Activated T-cell treated with anti-CD3 and anti-CD28 coated beads, Interleukin-2, amount 50 U/mL, for 24 hours (primary cell): ENCODE measurements at regions not wholly inside any gene's neighbourhood (a gene's known extent, or its start where the extent isn't known, plus 50 kb on each side); places are given as distances from the start of the nearest gene placed in this dataset.
"Not testable (repeated sequence)": the region's sequence is repeated elsewhere in the genome, so short reads cannot be mapped to it uniquely, and the experiment has no call there.

Experiments used
- DNase-seq: peaks from one replicate; pipeline ENCODE4 v3.0.0-alpha.2; 2020
- H3K27ac Mint-ChIP-seq: 2 replicates; pipeline ENCODE4 v1.8.0; 2020; ENCODE audit warnings: mild to moderate bottlenecking, mixed read lengths
- H3K27me3 Mint-ChIP-seq: 2 replicates; pipeline ENCODE4 v1.8.0; 2020; ENCODE audit warnings: mixed read lengths
- H3K36me3 Mint-ChIP-seq: 2 replicates; pipeline ENCODE4 v1.8.0; 2020; ENCODE audit warnings: low read depth, mixed read lengths
- H3K4me1 Mint-ChIP-seq: 2 replicates; pipeline ENCODE4 v1.8.0; 2020; ENCODE audit warnings: low read depth, mixed read lengths
- H3K4me3 Mint-ChIP-seq: 2 replicates; pipeline ENCODE4 v1.8.0; 2020; ENCODE audit warnings: mild to moderate bottlenecking, moderate library complexity, mixed read lengths
- H3K9me3 Mint-ChIP-seq: 2 replicates; pipeline ENCODE4 v1.8.0; 2020; ENCODE audit warnings: mixed read lengths

DNA sequence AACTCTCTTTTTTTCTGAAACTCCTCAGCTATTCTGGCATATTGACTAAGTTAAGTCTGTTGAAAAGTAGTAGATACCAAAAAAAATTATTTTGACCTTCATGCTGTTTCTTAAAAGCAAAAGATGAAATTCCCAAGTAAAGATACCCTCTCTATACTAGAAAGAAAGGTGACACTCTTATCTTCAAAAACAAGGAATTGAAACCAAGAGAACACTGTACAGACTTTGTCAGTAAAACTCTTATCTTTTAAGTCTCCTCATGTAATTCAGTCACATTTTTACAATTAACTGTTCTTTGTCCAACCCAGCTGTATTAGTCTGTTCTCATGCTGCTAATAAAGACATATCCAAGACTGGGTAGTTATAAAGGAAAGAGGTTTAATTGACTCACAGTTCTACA, 496.2 kb downstream of the LTN1 start:
- H3K27me3 Mint-ChIP-seq: peaks cover 3% of the 10 kb centered on the region
- no peak overlapping the region for H3K4me3 Mint-ChIP-seq
- no peak overlapping the region for H3K27ac Mint-ChIP-seq
- no peak for DNase-seq
- no peaks in the 10 kb centered on the region for H3K4me1 Mint-ChIP-seq
- no peaks in the 10 kb centered on the region for H3K36me3 Mint-ChIP-seq
- peaks cover 6% of the 10 kb centered on the region for H3K9me3 Mint-ChIP-seq

DNA sequence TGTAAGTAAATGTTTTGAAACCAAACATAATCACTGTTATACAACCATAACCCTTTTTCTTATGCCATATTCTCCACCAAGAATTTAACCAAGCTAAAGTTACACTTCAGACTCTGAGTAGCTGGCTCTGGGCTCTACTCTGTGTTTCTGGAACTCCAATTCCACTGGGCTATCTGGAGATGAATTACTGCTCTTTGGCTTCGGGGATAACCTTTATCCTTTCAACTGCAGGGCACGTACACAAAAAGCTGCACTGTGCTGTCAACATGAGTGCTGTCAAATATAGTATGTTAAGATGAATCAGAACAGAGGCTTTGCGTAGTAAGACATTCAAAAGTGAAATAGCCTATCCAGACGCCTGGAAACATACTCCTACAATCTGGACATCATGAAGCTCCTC, 500.6 kb downstream of the LTN1 start:
- H3K36me3 Mint-ChIP-seq: no peaks in the 10 kb centered on the region
- no peaks in the 10 kb centered on the region for H3K27me3 Mint-ChIP-seq
- no peaks in the 10 kb centered on the region for H3K4me1 Mint-ChIP-seq
- DNase-seq: no peak
- no peak overlapping the region for H3K4me3 Mint-ChIP-seq
- no peak overlapping the region for H3K27ac Mint-ChIP-seq
- no peaks in the 10 kb centered on the region for H3K9me3 Mint-ChIP-seq

DNA sequence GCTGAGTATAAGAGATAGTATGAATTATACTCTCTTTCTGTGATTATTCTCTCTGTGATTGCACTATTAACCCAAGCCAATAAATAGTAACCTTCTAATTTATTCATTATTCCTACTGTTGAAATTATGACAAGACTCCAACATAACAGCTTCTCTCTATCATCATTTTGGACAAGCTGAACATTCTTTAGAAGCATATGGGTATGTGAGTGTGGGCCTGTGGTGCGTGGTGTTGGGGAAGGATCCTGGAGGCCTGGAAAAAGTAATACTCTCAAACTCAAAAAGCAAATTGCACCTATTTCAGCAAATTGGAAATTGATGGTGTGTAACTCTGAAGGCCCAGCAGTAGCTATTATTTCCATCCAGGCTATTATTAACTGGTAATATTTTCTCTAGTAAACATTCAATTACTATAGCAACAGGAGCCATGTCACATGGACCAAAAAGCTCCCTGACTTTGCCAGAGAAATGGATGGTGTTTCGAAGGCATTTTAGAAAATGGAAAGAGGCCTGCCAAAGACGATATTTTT, 502.8 kb downstream of the LTN1 start:
- Mint-ChIP-seq H3K27ac (no peak overlapping the region), H3K36me3 (no peaks in the 10 kb centered on the region), H3K9me3 (no peaks in the 10 kb centered on the region), H3K4me1 (no peaks in the 10 kb centered on the region), H3K4me3 (no peak overlapping the region), H3K27me3 (no peaks in the 10 kb centered on the region)
- no peak for DNase-seq

DNA sequence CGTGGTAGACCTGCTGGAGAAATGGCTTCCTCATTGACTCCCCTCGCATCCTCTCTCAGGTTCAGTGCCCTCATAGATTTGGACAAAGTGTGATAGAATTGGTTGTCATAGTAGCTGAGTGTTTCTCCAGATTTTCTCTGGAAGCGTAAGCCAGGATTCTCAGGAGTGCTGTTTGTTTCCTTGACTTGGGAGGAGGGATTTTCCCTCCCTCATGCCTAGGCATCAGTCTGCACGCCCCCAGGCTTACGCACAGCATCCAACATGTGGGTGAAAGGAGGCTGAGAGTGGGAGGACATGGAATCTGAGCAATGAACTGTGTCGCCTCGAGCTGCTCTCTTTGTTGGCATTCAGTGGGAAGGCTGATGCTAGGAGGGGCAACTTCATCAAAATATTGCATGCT, 503.5 kb downstream of the LTN1 start:
- no peaks in the 10 kb centered on the region for H3K9me3 Mint-ChIP-seq
- H3K27ac Mint-ChIP-seq: no peak overlapping the region
- no peaks in the 10 kb centered on the region for H3K27me3 Mint-ChIP-seq
- no peak overlapping the region for H3K4me3 Mint-ChIP-seq
- no peaks in the 10 kb centered on the region for H3K36me3 Mint-ChIP-seq
- DNase-seq: no peak
- no peaks in the 10 kb centered on the region for H3K4me1 Mint-ChIP-seq

DNA sequence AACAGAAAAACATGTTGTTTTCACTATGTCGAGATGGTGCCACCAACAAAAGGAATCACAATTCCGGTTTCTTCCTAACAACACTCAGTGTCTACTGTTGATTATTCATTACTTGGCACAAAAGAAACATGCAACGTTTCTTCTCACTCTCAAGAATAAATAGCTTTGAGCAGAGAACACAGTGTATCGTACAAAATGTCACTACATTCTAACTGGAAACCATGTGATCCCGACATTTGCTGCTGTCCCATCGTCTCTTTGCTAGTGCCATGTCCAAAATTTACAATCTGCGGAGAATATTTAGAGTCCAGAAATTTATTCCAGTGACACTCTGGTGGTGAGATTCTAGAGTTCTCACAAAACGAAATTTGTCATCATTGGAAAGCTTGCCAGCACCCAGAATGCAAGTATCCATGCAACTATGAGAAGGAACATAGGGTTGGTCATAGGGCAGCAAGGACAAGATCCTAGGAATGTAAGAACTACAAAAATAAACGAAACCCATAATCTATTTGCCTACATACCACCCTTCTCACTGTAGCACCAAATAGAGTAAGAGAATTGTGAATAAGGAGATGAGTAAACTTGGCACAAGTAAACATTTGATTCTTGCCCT, 505.1 kb downstream of the LTN1 start:
- H3K9me3 Mint-ChIP-seq: no peaks in the 10 kb centered on the region
- no peak overlapping the region for H3K27ac Mint-ChIP-seq
- no peaks in the 10 kb centered on the region for H3K36me3 Mint-ChIP-seq
- no peaks in the 10 kb centered on the region for H3K27me3 Mint-ChIP-seq
- no peak overlapping the region for H3K4me3 Mint-ChIP-seq
- no peak for DNase-seq
- H3K4me1 Mint-ChIP-seq: no peaks in the 10 kb centered on the region

DNA sequence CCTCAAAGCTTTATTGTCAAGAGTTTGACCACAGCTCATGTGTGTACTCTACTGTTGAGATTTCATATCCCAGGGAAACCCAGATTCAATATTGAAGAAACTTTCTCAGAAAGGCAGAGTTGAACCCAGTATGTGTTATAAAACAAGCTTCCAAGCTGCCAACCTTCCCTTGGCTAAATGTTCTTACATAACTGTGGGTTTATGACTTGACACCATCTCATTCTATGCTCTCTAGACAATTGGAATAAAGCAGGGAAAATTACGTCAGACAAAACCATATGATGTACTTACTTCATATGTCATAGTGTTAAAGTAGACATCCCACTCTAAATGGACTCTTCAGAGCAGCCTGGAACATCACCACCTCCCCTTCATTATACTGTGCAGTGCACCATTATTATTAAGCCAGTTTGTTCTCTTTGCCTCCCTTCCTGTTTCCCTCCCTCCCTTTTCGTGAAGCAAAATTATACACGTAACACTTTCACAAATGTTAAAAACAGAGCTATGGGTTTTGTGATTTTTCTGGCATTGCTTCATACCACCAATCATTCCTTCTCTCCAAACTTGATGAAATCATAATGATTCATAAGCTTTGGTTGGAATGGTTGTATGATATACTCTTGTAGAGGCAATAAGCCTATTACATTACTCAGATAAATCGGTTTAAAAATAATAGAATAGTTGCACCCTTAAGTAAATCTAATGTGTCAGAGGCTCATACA, 507.2 kb downstream of the LTN1 start:
- H3K4me3 Mint-ChIP-seq: no peak overlapping the region
- H3K4me1 Mint-ChIP-seq: no peaks in the 10 kb centered on the region
- H3K36me3 Mint-ChIP-seq: no peaks in the 10 kb centered on the region
- no peaks in the 10 kb centered on the region for H3K9me3 Mint-ChIP-seq
- no peak overlapping the region for H3K27ac Mint-ChIP-seq
- no peak for DNase-seq
- H3K27me3 Mint-ChIP-seq: no peaks in the 10 kb centered on the region

DNA sequence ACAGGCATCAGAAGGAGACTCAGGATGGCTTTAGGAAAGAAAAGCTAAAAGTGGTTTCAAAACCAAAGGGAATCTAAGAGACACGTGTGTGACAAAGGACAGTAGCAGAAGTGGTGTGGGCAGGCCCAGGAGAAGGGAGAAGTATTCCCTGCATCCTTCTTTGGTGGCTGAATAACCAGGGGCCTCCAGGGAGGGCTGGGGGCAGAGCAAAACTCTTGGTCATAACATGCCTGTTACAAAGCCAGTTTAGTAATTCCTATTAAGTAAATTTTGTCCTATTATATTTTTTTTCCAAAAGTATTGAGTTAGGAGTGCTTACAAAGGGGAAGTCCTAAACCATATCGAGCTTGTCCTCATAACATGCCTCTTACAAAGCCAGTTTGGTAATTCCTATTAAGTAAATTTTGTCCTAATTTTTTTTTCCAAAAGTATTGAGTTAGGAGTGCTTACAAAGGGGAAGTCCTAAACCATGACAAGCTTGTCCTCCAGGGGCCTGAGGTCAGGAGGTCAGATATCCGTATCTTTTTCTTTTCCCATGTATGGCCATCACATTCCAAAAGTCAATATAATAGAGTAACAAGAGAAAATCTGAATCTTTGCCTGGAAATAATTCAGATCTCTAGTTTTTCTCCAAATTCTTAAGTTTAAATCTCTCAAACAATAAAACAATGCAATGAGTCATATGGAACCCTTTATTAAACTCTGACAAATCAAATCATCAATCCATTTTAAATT, 509.2 kb downstream of the LTN1 start:
- Mint-ChIP-seq H3K36me3 (no peaks in the 10 kb centered on the region), H3K27me3 (no peaks in the 10 kb centered on the region), H3K4me1 (no peaks in the 10 kb centered on the region), H3K4me3 (no peak overlapping the region), H3K9me3 (no peaks in the 10 kb centered on the region), H3K27ac (no peak overlapping the region)
- DNase-seq: no peak

DNA sequence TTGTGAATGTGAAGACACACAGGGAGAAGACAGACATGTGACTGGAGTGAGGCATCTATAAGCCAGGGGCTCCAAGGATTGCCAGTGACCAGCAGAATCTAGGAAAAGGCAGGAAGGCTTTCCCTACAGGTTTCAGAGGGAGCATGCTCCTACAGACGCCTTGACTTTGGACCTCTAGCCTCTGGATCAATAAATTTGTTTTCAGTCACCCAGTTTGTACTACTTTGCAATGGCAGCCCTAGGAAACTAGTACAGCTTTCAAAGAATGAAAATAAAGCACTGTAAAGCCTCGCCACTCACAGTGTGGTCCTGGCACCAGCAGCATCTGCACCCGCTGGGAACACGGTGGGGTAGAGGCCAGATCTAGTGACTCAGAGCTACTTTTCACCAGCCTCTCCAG, 510.0 kb downstream of the LTN1 start:
- Mint-ChIP-seq H3K36me3 (no peaks in the 10 kb centered on the region), H3K9me3 (no peaks in the 10 kb centered on the region), H3K27me3 (no peaks in the 10 kb centered on the region), H3K4me3 (no peak overlapping the region), H3K27ac (no peak overlapping the region), H3K4me1 (no peaks in the 10 kb centered on the region)
- no peak for DNase-seq

DNA sequence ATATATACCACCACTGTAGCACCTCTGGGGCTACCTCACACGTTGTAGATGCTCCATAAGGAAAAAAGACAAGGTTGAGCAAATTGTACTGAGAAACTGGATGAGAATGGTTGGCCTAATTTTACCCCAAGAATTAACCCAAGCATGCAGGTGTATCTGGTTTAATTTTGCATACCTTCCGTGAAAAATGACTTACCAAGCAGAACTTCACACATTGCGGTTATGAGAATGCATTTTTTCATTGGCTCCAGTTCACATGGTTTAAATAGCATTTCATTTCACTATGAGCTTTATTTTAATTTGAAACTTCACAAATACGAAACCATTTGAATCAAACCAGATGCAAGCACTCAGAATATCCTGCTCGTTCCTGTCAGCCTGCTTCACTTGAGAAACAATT, 512.2 kb downstream of the LTN1 start:
- H3K9me3 Mint-ChIP-seq: no peaks in the 10 kb centered on the region
- H3K36me3 Mint-ChIP-seq: no peaks in the 10 kb centered on the region
- no peak overlapping the region for H3K27ac Mint-ChIP-seq
- H3K4me3 Mint-ChIP-seq: no peak overlapping the region
- H3K4me1 Mint-ChIP-seq: no peaks in the 10 kb centered on the region
- peaks cover 3% of the 10 kb centered on the region for H3K27me3 Mint-ChIP-seq
- no peak for DNase-seq

DNA sequence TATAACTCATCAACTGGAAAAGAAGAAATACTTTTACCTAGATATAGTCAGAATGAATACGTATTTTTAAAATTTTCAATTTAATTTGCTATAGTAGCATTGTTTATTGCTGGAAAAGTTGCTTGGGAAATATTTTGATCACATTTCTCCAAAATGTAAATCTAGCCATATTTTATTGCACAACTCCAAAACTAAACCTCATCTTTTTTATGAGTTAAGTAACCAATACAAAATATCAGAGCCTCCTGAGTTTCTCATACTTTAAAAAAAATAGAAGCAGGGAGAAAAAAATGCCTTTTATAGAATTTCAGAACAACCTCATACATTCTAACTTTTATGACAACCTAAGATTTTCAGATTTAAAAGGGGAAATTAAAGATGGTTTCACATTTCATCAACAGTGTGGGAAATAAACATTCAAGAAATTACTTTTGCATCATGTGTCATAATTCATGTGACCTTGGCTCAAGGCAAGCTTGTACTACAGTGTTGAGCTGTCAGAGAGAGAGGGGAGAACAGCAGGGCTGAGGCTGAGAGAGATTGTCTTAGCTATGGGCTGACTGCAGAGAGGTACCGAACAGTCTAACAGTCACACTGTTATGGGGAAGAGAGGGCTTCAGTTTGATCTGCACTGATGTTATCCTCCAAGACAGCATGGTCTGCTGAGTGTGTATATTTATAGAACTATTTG, 519.0 kb downstream of the LTN1 start:
- H3K27ac Mint-ChIP-seq: no peak overlapping the region
- H3K27me3 Mint-ChIP-seq: peaks cover 19% of the 10 kb centered on the region
- H3K4me1 Mint-ChIP-seq: peaks cover 2% of the 10 kb centered on the region
- no peak overlapping the region for H3K4me3 Mint-ChIP-seq
- no peak for DNase-seq
- no peaks in the 10 kb centered on the region for H3K9me3 Mint-ChIP-seq
- H3K36me3 Mint-ChIP-seq: no peaks in the 10 kb centered on the region

DNA sequence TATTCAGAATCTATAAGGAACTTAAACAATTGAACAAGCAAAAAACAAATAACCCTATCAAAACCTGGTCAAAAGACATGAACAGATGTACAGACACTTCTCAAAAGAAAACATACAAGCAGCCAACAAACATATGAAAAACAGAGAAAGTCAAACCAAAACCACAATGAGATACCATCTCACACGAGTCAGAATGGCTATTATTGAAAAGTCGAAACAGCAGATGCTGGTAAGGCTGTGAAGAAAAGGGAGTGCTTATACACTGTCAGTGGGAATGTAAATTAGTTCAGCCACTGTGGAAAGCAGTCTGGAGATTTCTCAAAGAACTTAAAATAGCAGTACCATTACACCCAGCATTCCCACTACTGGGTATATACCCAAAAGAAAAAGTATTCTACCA, 520.1 kb downstream of the LTN1 start:
- H3K27ac Mint-ChIP-seq, H3K4me1 Mint-ChIP-seq, H3K9me3 Mint-ChIP-seq, H3K36me3 Mint-ChIP-seq, H3K4me3 Mint-ChIP-seq, DNase-seq: not testable (repeated sequence)
- H3K27me3 Mint-ChIP-seq: peaks cover 18% of the 10 kb centered on the region

DNA sequence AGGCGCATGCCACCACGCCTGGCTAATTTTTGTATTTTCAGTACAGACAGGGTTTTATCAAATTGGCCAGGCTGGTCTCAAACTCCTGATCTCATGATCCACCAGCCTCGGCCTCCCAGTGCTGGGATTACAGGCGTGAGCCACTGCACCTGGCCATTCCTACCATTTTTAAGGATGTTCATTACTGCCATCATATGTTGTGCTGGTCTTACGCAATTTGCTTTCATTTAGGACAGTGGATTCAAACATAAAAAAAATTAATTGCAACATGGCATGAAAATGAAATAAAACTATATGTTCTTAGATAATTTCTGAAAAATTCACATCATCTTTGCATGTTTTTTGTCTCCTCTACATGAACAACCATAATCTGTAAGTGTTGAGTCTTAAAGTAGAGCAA, 527.7 kb downstream of the LTN1 start:
- DNase-seq: no peak
- Mint-ChIP-seq H3K27ac (no peak overlapping the region), H3K4me3 (no peak overlapping the region)

DNA sequence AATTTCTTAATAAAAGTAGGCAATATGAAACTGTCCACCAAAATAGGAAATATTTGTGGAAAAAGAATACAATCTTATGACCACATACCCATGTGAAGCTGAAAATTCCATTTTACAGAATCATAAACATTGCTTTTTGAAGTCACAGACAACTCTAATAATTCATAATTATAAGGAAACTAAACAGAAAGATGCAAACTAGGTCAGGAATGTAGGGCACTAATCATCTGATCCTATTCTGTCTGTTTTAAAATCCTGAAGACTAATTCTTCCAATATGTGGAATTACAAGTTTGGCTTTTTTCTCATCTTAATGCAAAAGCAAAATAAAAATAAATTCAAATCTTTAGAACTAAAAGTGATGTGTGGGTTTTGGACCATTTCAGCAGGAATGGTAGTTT, 528.6 kb downstream of the LTN1 start:
- peaks cover 4% of the 10 kb centered on the region for H3K27me3 Mint-ChIP-seq
- no peaks in the 10 kb centered on the region for H3K9me3 Mint-ChIP-seq
- H3K27ac Mint-ChIP-seq: no peak overlapping the region
- H3K4me3 Mint-ChIP-seq: no peak overlapping the region
- no peaks in the 10 kb centered on the region for H3K36me3 Mint-ChIP-seq
- no peaks in the 10 kb centered on the region for H3K4me1 Mint-ChIP-seq
- DNase-seq: no peak

More for the DNA sequence above, 527.7 kb downstream of the LTN1 start:
- no peaks in the 10 kb centered on the region for H3K36me3 Mint-ChIP-seq
- H3K4me1 Mint-ChIP-seq: no peaks in the 10 kb centered on the region
- H3K27me3 Mint-ChIP-seq: peaks cover 9% of the 10 kb centered on the region
- H3K9me3 Mint-ChIP-seq: no peaks in the 10 kb centered on the region

DNA sequence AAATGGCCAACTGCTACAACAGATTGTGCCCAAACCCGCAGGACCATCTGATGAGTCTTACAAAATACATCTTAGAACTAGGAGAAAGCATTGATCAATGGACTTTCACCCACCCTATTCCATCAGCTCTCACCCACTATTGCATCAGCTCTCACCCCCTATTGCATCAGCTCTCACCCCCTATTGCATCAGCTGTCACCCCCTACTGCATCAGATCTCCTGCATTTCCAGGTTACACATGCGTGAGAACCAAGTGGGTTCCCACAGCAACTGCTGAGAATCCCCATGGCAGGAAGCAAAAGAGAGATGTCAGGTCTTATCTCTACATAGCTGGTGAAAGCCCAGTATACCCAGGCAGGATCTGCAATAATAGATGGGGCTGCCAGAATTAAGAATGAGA, 533.5 kb downstream of the LTN1 start:
- no peak overlapping the region for H3K27ac Mint-ChIP-seq
- H3K4me1 Mint-ChIP-seq: no peaks in the 10 kb centered on the region
- no peak overlapping the region for H3K4me3 Mint-ChIP-seq
- DNase-seq: no peak
- H3K36me3 Mint-ChIP-seq: no peaks in the 10 kb centered on the region
- H3K27me3 Mint-ChIP-seq: no peaks in the 10 kb centered on the region
- no peaks in the 10 kb centered on the region for H3K9me3 Mint-ChIP-seq
